GM19023 (cell line): ENCODE measurements at regions not wholly inside any gene's neighbourhood (a gene's known extent, or its start where the extent isn't known, plus 50 kb on each side); places are given as distances from the start of the nearest gene placed in this dataset.
A peak's percentile ranks its signal among the peaks of the same experiment; 100 is the strongest.
"Not testable (repeated sequence)": the region's sequence is repeated elsewhere in the genome, so short reads cannot be mapped to it uniquely, and the experiment has no call there.

Experiments used
- ATAC-seq: cut with Tn5 transposase; IDR thresholded peaks from one replicate; pipeline ENCODE4 v1.9.1; 2021; ENCODE audit warnings: mild to moderate bottlenecking, moderate library complexity; ENCODE audit not compliant: unreplicated experiment

GRCh38 chr6:11307226-11307625, 74.8 kb upstream of the NEDD9 start:
- no peak for ATAC-seq

- no peak for ATAC-seq
These were observed 72.5 kb upstream of the NEDD9 start for GRCh38 chr6:11304946-11305345.

GRCh38 chr6:11299876-11300428, 67.5 kb upstream of the NEDD9 start:
- not testable (repeated sequence) for ATAC-seq

- ATAC-seq: not testable (repeated sequence)
These were observed 66.9 kb upstream of the NEDD9 start for GRCh38 chr6:11299421-11299784.

- ATAC-seq: no peak
These were observed 66.4 kb upstream of the NEDD9 start for GRCh38 chr6:11298651-11299420.

GRCh38 chr6:11297376-11297729, 64.9 kb upstream of the NEDD9 start:
- no peak for ATAC-seq

- no peak for ATAC-seq
These were observed 64.2 kb upstream of the NEDD9 start for GRCh38 chr6:11296449-11297375.

GRCh38 chr6:11295969-11296368, 63.5 kb upstream of the NEDD9 start:
- no peak for ATAC-seq

GRCh38 chr6:11294228-11294627, 61.8 kb upstream of the NEDD9 start:
- no peak for ATAC-seq

- no peak for ATAC-seq
These were observed 60.2 kb upstream of the NEDD9 start for GRCh38 chr6:11292594-11293236.

GRCh38 chr6:11292091-11292490, 59.6 kb upstream of the NEDD9 start:
- ATAC-seq: no peak

- ATAC-seq: peak; percentile 47
These were observed 59.1 kb upstream of the NEDD9 start for GRCh38 chr6:11291582-11291981.

- no peak for ATAC-seq
These were observed 57.6 kb upstream of the NEDD9 start for GRCh38 chr6:11290027-11290426.

GRCh38 chr6:11288065-11288464, 55.6 kb upstream of the NEDD9 start:
- ATAC-seq: no peak

- no peak for ATAC-seq
These were observed 52.5 kb upstream of the NEDD9 start for GRCh38 chr6:11284996-11285395.

GRCh38 chr6:11283629-11284028, 51.2 kb upstream of the NEDD9 start:
- no peak for ATAC-seq

- ATAC-seq: no peak
These were observed 50.4 kb upstream of the NEDD9 start for GRCh38 chr6:11282875-11283274.
